ENCODE measurements at regions not wholly inside any gene's neighbourhood (a gene's known extent, or its start where the extent isn't known, plus 50 kb on each side); places are given as distances from the start of the nearest gene placed in this dataset.

DNA sequence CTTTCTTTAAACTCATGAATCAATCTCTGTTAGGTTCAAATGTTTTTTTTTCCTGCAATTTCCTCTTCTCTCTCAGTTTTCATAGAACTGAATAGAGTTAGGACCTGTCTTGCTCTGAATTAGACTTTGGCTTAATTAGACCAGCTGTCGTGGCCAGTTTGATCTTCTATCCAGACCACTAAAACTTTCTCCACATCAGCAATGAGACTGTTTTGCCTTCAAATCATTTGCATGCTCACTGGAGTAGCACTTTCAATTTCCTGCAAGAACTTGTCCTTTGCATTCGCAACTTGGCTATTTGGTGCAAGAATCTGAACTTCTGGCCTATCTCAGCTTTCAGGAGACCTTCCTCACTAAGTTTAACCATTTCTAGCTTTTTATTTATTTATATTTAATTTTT, 2002.2 kb upstream of the PIK3C3 start:
- Histone ChIP-seq H3K36me3 (ENCODE audit: control insufficient read depth in 1 of 2, insufficient read depth in 2 of 2, low read depth in 1 of 2, low read length in 2 of 2) (no peaks in the 10 kb centered on the region), H3K23ac (ENCODE audit: low read length in 2 of 2) (no peak overlapping the region), H2BK12ac (ENCODE audit: low read length in 2 of 2) (no peak overlapping the region), H2BK5ac (ENCODE audit: low read depth, low read length, poor library complexity, severe bottlenecking) (no peak overlapping the region), H3K4me3 (ENCODE audit: insufficient read depth in 1 of 2, low read depth in 1 of 2, low read length in 2 of 2) (no peak overlapping the region), H3K9me3 (ENCODE audit: control insufficient read depth, low read length) (no peaks in the 10 kb centered on the region), H3K27me3 (ENCODE audit: control insufficient read depth in 1 of 2, insufficient read depth in 1 of 2, low read length in 2 of 2) (no peaks in the 10 kb centered on the region), H3K4me1 (ENCODE audit: control insufficient read depth, insufficient read depth, low read depth, low read length) (no peaks in the 10 kb centered on the region), H3K9ac (ENCODE audit: low read length) (no peak overlapping the region), H4K91ac (ENCODE audit: low read length) (no peak overlapping the region), H4K8ac (ENCODE audit: low read length) (no peak overlapping the region), H3K79me1 (replicated peaks; ENCODE audit: low read length, poor library complexity, severe bottlenecking) (no peaks in the 10 kb centered on the region), H3K4me2 (ENCODE audit: low read length, poor library complexity, severe bottlenecking) (no peak overlapping the region), H2BK120ac (ENCODE audit: low read depth, low read length) (no peak overlapping the region), H2BK15ac (ENCODE audit: low read depth, poor library complexity, severe bottlenecking) (no peak overlapping the region), H3K14ac (ENCODE audit: low read length in 2 of 2) (no peak overlapping the region), H2AFZ (ENCODE audit: low read depth, low read length) (no peak overlapping the region), H2AK5ac (ENCODE audit: low read length, severe bottlenecking) (no peak overlapping the region), H3K18ac (ENCODE audit: low read depth in 1 of 2, low read length in 2 of 2) (no peak overlapping the region), H3K27ac (ENCODE audit: low read length, poor library complexity, severe bottlenecking) (no peak overlapping the region), H3K4ac (ENCODE audit: low read depth in 1 of 2, low read length in 2 of 2) (no peak overlapping the region)
- WGBS: 91% methylated on average over 2 of the region's 2 CpGs
- DNase-seq: no peak

DNA sequence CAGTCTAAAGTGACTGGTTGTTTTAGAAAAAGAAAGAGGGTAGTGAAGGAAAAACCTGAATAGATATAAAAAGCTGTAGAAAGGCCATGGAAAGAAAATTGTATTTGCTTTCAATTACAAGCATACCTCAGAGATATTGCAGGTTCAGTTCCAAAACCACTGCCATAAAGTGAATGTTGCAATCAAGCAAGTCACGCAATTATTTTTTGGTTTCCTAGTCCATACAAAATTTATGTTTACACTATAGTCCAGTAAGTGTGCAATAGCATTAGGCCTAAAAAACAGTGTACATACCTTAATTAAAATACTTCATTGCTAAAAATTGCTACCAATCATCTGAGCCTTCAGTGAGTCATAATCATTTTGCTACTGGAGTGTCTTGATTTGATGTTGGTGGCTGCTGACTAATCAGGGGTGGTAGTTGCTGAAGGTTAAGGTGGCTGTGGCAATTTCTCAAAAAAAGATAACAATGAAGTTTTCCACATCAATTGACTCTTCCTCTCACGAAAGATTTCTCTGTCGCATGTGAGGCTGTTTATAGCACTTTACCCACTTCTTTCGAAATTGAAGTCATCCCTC, 2003.8 kb upstream of the PIK3C3 start:
- Histone ChIP-seq H2AFZ (ENCODE audit: low read depth, low read length) (no peak overlapping the region), H3K4me3 (ENCODE audit: insufficient read depth in 1 of 2, low read depth in 1 of 2, low read length in 2 of 2) (no peak overlapping the region), H3K18ac (ENCODE audit: low read depth in 1 of 2, low read length in 2 of 2) (no peak overlapping the region), H4K91ac (ENCODE audit: low read length) (no peak overlapping the region), H2BK120ac (ENCODE audit: low read depth, low read length) (no peak overlapping the region), H3K9me3 (ENCODE audit: control insufficient read depth, low read length) (no peaks in the 10 kb centered on the region), H2BK15ac (ENCODE audit: low read depth, poor library complexity, severe bottlenecking) (no peak overlapping the region), H3K4me1 (ENCODE audit: control insufficient read depth, insufficient read depth, low read depth, low read length) (no peaks in the 10 kb centered on the region), H3K79me1 (replicated peaks; ENCODE audit: low read length, poor library complexity, severe bottlenecking) (no peaks in the 10 kb centered on the region), H3K36me3 (ENCODE audit: control insufficient read depth in 1 of 2, insufficient read depth in 2 of 2, low read depth in 1 of 2, low read length in 2 of 2) (no peaks in the 10 kb centered on the region), H3K4ac (ENCODE audit: low read depth in 1 of 2, low read length in 2 of 2) (no peak overlapping the region), H3K23ac (ENCODE audit: low read length in 2 of 2) (no peak overlapping the region), H2AK5ac (ENCODE audit: low read length, severe bottlenecking) (no peak overlapping the region), H3K9ac (ENCODE audit: low read length) (no peak overlapping the region), H3K4me2 (ENCODE audit: low read length, poor library complexity, severe bottlenecking) (no peak overlapping the region), H3K27ac (ENCODE audit: low read length, poor library complexity, severe bottlenecking) (no peak overlapping the region), H3K27me3 (ENCODE audit: control insufficient read depth in 1 of 2, insufficient read depth in 1 of 2, low read length in 2 of 2) (no peaks in the 10 kb centered on the region), H2BK5ac (ENCODE audit: low read depth, low read length, poor library complexity, severe bottlenecking) (no peak overlapping the region), H3K14ac (ENCODE audit: low read length in 2 of 2) (no peak overlapping the region), H2BK12ac (ENCODE audit: low read length in 2 of 2) (no peak overlapping the region), H4K8ac (ENCODE audit: low read length) (no peak overlapping the region)
- WGBS: 94% methylated on average over 4 of the region's 4 CpGs
- DNase-seq: no peak

DNA sequence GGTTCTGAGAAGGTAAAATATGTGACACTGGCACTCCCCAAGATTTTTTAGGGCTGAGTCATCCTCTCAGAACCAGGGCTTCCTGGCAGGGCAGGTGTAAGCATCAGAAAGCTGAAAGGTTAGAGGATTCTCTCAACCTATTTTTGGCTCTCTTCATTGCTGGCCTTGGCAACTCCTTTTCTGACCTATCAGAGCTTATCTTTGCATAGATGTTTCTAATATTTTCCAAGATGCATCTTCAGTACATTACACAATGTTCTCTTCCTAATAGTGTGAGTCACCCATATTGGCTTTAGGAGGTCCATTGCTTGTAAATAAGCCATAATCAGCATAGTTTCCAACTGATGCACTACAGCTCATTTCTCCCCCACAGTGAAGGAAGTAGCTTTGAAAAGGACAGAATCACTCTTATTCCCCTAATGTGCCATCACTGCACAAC, 2008.4 kb upstream of the PIK3C3 start:
- Histone ChIP-seq H3K14ac (ENCODE audit: low read length in 2 of 2) (no peak overlapping the region), H3K18ac (ENCODE audit: low read depth in 1 of 2, low read length in 2 of 2) (peak overlapping the region in 1 of 2 experiments; percentile 57)

DNA sequence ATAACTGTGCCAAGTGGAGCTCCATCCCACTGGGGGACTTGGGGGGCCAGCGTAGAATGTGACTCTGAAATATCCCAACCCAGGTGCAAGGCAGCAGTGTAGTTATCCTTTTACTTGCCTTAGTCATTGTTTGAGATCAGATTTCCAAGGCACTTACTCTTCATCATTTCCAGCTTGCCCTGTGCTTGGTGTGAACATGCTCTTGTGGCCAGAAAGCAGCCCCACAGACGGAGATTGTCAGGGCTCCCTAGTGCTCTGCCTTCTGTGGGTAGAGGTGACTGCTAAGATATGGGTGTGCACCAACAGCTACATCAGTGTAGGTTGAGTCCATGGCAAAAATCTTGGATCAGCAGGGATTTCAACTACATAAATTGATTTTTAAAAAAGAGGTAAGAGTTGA, 2010.0 kb upstream of the PIK3C3 start:
- H3K27me3 ChIP-seq (ENCODE audit: control insufficient read depth in 1 of 2, insufficient read depth in 1 of 2, low read length in 2 of 2): no peaks in the 10 kb centered on the region
- no peak overlapping the region for H2AFZ ChIP-seq (ENCODE audit: low read depth, low read length)
- no peak for DNase-seq
- no peak overlapping the region for H3K14ac ChIP-seq (ENCODE audit: low read length in 2 of 2)
- no peak overlapping the region for H2BK15ac ChIP-seq (ENCODE audit: low read depth, poor library complexity, severe bottlenecking)
- H2AK5ac ChIP-seq (ENCODE audit: low read length, severe bottlenecking): no peak overlapping the region
- H3K4me1 ChIP-seq (ENCODE audit: control insufficient read depth, insufficient read depth, low read depth, low read length): no peaks in the 10 kb centered on the region
- H3K4ac ChIP-seq (ENCODE audit: low read depth in 1 of 2, low read length in 2 of 2): no peak overlapping the region
- no peak overlapping the region for H3K4me2 ChIP-seq (ENCODE audit: low read length, poor library complexity, severe bottlenecking)
- no peak overlapping the region for H3K18ac ChIP-seq (ENCODE audit: low read depth in 1 of 2, low read length in 2 of 2)
- no peaks in the 10 kb centered on the region for H3K79me1 ChIP-seq (replicated peaks; ENCODE audit: low read length, poor library complexity, severe bottlenecking)
- H3K4me3 ChIP-seq (ENCODE audit: insufficient read depth in 1 of 2, low read depth in 1 of 2, low read length in 2 of 2): no peak overlapping the region
- no peak overlapping the region for H4K91ac ChIP-seq (ENCODE audit: low read length)
- 90% methylated on average over 2 of the region's 2 CpGs for WGBS
- H2BK120ac ChIP-seq (ENCODE audit: low read depth, low read length): no peak overlapping the region
- H3K36me3 ChIP-seq (ENCODE audit: control insufficient read depth in 1 of 2, insufficient read depth in 2 of 2, low read depth in 1 of 2, low read length in 2 of 2): no peaks in the 10 kb centered on the region
- H3K27ac ChIP-seq (ENCODE audit: low read length, poor library complexity, severe bottlenecking): no peak overlapping the region
- H2BK12ac ChIP-seq (ENCODE audit: low read length in 2 of 2): peak overlapping the region in 1 of 2 experiments; percentile 21
- H2BK5ac ChIP-seq (ENCODE audit: low read depth, low read length, poor library complexity, severe bottlenecking): no peak overlapping the region
- no peak overlapping the region for H3K23ac ChIP-seq (ENCODE audit: low read length in 2 of 2)
- H4K8ac ChIP-seq (ENCODE audit: low read length): no peak overlapping the region
- H3K9me3 ChIP-seq (ENCODE audit: control insufficient read depth, low read length): no peaks in the 10 kb centered on the region
- H3K9ac ChIP-seq (ENCODE audit: low read length): no peak overlapping the region

More for the DNA sequence above, 2008.4 kb upstream of the PIK3C3 start:
- Histone ChIP-seq H2BK5ac (ENCODE audit: low read depth, low read length, poor library complexity, severe bottlenecking) (no peak overlapping the region), H3K9ac (ENCODE audit: low read length) (no peak overlapping the region), H3K27me3 (ENCODE audit: control insufficient read depth in 1 of 2, insufficient read depth in 1 of 2, low read length in 2 of 2) (no peaks in the 10 kb centered on the region), H3K79me1 (replicated peaks; ENCODE audit: low read length, poor library complexity, severe bottlenecking) (no peaks in the 10 kb centered on the region), H4K91ac (ENCODE audit: low read length) (no peak overlapping the region), H2BK12ac (ENCODE audit: low read length in 2 of 2) (no peak overlapping the region), H3K36me3 (ENCODE audit: control insufficient read depth in 1 of 2, insufficient read depth in 2 of 2, low read depth in 1 of 2, low read length in 2 of 2) (no peaks in the 10 kb centered on the region), H2BK15ac (ENCODE audit: low read depth, poor library complexity, severe bottlenecking) (no peak overlapping the region), H3K4me2 (ENCODE audit: low read length, poor library complexity, severe bottlenecking) (no peak overlapping the region), H4K8ac (ENCODE audit: low read length) (no peak overlapping the region), H3K23ac (ENCODE audit: low read length in 2 of 2) (no peak overlapping the region), H2BK120ac (ENCODE audit: low read depth, low read length) (no peak overlapping the region), H2AFZ (ENCODE audit: low read depth, low read length) (no peak overlapping the region), H3K4ac (ENCODE audit: low read depth in 1 of 2, low read length in 2 of 2) (no peak overlapping the region), H2AK5ac (ENCODE audit: low read length, severe bottlenecking) (no peak overlapping the region), H3K9me3 (ENCODE audit: control insufficient read depth, low read length) (no peaks in the 10 kb centered on the region), H3K4me3 (ENCODE audit: insufficient read depth in 1 of 2, low read depth in 1 of 2, low read length in 2 of 2) (no peak overlapping the region), H3K27ac (ENCODE audit: low read length, poor library complexity, severe bottlenecking) (no peak overlapping the region), H3K4me1 (ENCODE audit: control insufficient read depth, insufficient read depth, low read depth, low read length) (no peaks in the 10 kb centered on the region)
- DNase-seq: peak; percentile 90
